HUES48 (cell line): ENCODE measurements at regions not wholly inside any gene's neighbourhood (a gene's known extent, or its start where the extent isn't known, plus 50 kb on each side); places are given as distances from the start of the nearest gene placed in this dataset.

ENCODE experiments used
- H3K27ac ChIP-seq: one replicate; pipeline ENCODE4 v1.7.0; 2013; ENCODE audit warnings: low read depth, low read length, inconsistent platforms
- H3K27me3 ChIP-seq: 2 replicates; pipeline ENCODE4 v1.6.1; 2013; ENCODE audit warnings: mild to moderate bottlenecking, low read length; ENCODE audit not compliant: control insufficient read depth, insufficient read depth
- H3K36me3 ChIP-seq: 2 replicates; pipeline ENCODE4 v1.6.1; 2013; ENCODE audit warnings: low read length; ENCODE audit not compliant: control insufficient read depth, insufficient read depth
- H3K4me1 ChIP-seq: 2 replicates; pipeline ENCODE4 v1.6.1; 2013; ENCODE audit warnings: mild to moderate bottlenecking, low read length; ENCODE audit not compliant: control insufficient read depth, insufficient read depth
- H3K4me3 ChIP-seq: 2 replicates; pipeline ENCODE4 v1.5.1; 2013; ENCODE audit warnings: mild to moderate bottlenecking, low read depth, low read length
- H3K9ac ChIP-seq: 2 replicates; pipeline ENCODE4 v1.6.1; 2013; ENCODE audit warnings: mild to moderate bottlenecking, low read depth, low read length, moderate library complexity
- H3K9me3 ChIP-seq: 2 replicates; pipeline ENCODE4 v1.6.1; 2013; ENCODE audit warnings: low read length; ENCODE audit not compliant: control insufficient read depth, insufficient read depth

DNA sequence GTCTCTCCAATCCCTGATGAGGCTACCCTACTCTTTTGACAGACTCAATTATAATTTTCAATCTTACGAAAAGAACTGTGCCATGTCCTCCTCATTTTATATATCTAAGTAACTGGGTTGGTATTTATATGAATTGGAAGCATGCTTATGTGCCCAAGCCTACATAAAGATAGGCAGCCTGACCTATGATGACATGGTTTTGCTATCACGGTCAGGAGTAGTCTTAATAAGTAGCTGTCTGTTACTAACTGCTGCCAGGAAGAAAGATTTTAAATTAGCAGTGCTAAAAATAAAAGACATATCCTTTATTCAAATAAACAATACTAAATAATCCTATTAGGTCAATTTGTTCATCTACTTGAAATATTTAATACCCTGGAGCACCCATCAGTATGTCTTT lies 102.0 kb upstream of the DTNA start:
- Histone ChIP-seq H3K4me1 (peaks cover 10% of the 10 kb centered on the region; the same call in 1 of the 2 replicates), H3K27me3 (no peaks in the 10 kb centered on the region), H3K27ac (no peak overlapping the region), H3K9ac (no peak overlapping the region), H3K4me3 (no peak overlapping the region), H3K9me3 (no peaks in the 10 kb centered on the region), H3K36me3 (no peaks in the 10 kb centered on the region)

DNA sequence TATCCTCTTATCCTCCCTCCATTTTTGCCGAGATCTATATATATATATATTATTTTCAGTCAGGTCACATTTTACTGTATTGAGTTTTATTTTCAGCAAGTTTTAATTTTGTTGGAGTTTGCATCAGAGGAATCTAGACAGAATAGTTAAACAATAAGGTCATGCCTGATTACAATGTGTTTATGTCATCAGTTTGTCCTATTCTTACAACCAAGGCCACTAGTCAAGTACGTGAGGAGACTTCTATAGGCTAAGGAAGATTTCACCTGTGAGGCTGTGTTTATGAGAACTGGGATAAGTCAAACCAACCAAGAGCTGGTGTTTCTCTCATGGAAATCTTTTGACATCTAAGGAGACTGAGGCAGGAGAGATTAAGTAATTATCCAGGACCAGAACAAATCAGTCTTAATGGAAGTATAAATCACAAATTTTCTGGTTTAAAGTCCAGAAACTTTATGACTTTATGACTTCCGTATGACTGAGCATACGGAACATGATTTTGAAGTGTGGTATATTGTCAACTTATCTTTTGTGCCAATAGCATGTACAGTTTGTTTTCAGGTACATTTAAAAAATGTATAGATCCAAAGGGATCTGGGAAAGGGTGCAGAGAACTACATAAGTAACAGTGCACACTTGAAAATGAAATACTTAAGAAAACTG lies 100.0 kb upstream of the DTNA start:
- H3K36me3 ChIP-seq = no peaks in the 10 kb centered on the region
- no peaks in the 10 kb centered on the region for H3K9me3 ChIP-seq
- no peak overlapping the region for H3K9ac ChIP-seq
- no peak overlapping the region for H3K27ac ChIP-seq
- no peaks in the 10 kb centered on the region for H3K27me3 ChIP-seq
- no peak overlapping the region for H3K4me3 ChIP-seq
- peaks cover 6% of the 10 kb centered on the region; the same call in 1 of the 2 replicates for H3K4me1 ChIP-seq

DNA sequence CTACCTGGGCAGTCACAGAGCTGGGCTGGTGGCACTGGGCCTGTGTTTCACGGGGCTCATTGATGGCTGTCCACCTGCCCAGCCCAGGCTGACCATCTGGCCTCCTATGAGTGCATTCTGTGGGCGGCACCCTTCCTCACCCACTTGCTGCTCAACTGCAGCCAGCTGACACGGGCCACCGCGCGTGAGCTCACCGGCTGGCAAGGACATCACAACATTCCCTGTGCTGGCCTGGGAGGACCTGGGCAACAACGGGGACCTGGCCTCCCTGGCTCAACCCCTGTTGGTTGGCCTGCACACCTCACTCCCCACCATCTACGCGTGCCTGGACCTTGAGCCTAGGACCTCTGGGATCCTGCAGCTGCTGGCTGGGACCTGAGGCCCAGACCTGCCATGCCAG lies 98.2 kb upstream of the DTNA start:
- Histone ChIP-seq H3K4me3 (no peak overlapping the region), H3K4me1 (no peaks in the 10 kb centered on the region), H3K27me3 (no peaks in the 10 kb centered on the region), H3K9me3 (peaks cover 8% of the 10 kb centered on the region; the same call in 1 of the 2 replicates), H3K9ac (no peak overlapping the region), H3K36me3 (no peaks in the 10 kb centered on the region), H3K27ac (no peak overlapping the region)

DNA sequence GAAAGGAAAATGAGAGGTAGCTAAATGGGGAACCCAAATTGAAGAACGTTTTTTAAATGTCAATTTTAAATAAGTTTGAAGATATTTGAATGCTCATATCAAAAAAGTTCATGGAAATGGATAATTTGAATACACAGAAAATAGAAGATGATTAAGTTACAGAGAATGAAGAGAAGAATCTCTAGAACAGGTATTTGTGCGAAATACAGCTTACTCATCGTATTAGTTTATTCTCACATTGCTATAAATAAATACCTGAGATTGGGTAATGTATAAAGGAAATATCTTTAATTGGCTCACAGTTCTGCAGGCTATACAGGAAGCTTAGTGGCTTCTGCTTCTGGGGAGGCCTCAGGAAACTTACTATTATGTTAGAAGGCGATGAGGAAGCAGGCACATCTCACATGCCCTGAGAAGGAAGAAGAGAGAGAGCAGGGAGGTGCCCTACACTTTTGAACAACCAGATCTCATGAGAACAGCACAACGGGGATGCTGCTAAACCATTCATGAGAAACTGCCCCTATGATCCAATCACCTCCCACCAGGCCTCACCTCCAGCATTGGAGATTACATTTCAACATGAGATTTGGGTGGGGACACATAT lies 89.7 kb upstream of the DTNA start:
- Histone ChIP-seq H3K9me3 (peaks cover 12% of the 10 kb centered on the region), H3K36me3 (no peaks in the 10 kb centered on the region), H3K27ac (no peak overlapping the region), H3K4me3 (no peak overlapping the region), H3K4me1 (0 out of 2 replicates have a peak, but pooled peaks cover 4% of the 10 kb centered on the region), H3K9ac (no peak overlapping the region), H3K27me3 (no peaks in the 10 kb centered on the region)

DNA sequence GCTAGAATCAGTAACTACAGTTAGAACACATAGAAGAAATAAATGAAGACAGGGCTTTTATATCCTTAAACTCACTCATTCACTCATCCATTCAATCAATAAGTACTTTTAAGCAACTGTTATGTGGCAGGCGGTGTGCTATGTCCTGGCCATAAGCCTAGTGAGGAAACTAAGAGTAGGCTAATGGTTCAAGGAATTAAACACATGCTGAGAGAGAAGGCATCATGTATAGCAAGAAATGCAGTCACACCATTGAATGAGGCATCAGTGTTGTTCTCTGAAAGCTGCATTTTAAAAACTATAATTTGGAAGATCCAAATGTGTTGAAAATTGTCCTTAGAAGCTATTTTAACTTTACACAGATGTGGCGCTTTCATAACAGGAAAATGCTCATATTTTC lies 86.5 kb upstream of the DTNA start:
- Histone ChIP-seq H3K36me3 (no peaks in the 10 kb centered on the region), H3K27me3 (no peaks in the 10 kb centered on the region), H3K27ac (no peak overlapping the region), H3K9ac (no peak overlapping the region), H3K4me3 (no peak overlapping the region), H3K4me1 (0 out of 2 replicates have a peak, but pooled peaks cover 4% of the 10 kb centered on the region), H3K9me3 (peaks cover 4% of the 10 kb centered on the region)

DNA sequence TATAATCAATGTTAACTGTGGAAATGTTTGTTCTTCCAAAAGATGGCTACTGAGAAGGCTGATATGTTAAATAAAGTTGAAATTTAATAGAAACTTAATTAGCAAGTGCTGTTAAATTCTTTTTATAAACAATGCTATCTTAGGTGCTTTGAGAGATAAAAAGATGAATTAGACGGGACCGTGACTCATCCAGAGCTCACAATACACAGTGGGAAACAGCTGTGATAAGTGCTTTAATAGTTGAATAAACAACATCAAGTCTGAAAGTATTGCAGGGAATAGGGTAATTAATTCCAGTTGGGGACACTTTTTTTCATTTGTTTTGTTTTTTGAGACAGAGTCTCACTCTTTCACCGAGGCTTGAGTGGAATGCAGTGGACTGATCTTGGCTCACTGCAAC lies 85.5 kb upstream of the DTNA start:
- Histone ChIP-seq H3K27ac (peak overlapping the region; percentile 11), H3K4me3 (no peak overlapping the region), H3K9ac (no peak overlapping the region), H3K9me3 (peaks cover 4% of the 10 kb centered on the region), H3K4me1 (0 out of 2 replicates have a peak, but pooled peaks cover 4% of the 10 kb centered on the region), H3K36me3 (no peaks in the 10 kb centered on the region), H3K27me3 (no peaks in the 10 kb centered on the region)

DNA sequence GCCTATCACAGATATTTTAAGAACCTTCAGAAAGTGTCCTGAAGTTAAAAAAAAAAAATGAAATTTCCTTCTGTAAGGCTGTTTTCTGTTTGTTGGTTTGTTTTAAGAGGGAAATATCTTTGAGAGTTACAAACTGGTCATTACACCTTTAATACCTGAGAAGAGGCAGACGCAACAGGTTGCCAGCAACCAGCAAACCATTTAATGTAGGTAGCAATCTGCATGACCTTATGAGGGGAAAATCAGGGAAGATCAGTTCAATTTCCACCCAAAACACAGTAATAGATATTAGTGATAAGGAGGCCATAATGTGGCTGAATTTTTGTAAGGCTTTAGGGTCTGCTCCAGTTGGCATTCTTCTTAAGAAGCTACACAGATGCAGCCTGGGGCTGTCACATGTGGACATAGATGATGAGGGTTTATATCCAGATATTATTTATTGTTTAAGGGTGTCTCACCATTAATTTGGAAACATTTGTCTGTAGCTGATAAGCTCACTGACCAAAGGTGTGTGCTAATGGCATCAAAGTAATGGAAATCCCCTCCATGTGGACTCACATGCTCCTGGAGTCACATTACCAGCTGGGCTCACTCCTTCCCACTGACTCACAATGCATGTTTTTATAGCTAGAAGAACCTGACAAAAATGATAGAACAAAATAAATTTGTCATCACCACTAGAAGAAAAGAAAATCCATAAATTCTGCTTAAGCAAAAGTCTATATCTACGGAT lies 83.5 kb upstream of the DTNA start:
- Histone ChIP-seq H3K27ac (no peak overlapping the region), H3K9me3 (no peaks in the 10 kb centered on the region), H3K4me1 (peaks cover 8% of the 10 kb centered on the region; the same call in 1 of the 2 replicates), H3K9ac (no peak overlapping the region), H3K36me3 (no peaks in the 10 kb centered on the region), H3K4me3 (no peak overlapping the region), H3K27me3 (no peaks in the 10 kb centered on the region)

DNA sequence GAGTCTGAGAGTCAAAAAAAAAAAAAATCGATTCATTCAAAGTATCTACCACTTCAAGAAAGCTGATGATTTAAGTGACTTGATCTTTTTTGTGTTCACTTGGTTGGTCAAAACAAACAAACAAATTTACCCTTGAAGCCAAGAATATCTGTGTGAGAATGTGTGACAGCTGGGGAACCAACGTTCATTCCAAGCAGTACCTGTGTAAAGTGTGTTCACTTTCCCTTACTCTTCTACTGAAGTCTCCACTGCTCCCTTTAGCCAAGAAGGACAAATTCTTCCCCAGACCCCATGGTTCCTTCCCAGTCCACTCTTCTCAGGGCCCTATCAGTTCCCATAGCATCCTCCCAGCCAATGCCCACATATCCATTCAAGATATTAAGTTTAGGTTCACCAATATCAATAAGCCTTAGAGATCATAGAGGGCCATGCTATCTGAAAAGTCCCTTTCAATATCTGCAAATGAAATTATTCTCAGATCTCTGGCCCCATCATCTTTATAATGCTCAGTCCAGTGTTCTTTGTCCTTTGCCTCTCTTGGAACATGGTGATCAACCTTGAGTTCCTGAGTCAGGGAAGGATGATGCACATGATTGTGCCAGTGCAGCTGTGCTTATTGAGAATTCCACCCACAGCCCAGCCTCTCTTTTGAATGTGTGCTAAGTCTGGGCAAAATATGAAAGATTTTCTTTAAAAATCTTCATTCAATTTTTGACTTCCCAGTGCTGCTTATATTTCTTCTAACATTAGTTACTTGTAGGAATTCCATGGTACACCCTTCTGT lies 82.8 kb upstream of the DTNA start:
- H3K9ac ChIP-seq = no peak overlapping the region
- no peak overlapping the region for H3K4me3 ChIP-seq
- no peaks in the 10 kb centered on the region for H3K27me3 ChIP-seq

DNA sequence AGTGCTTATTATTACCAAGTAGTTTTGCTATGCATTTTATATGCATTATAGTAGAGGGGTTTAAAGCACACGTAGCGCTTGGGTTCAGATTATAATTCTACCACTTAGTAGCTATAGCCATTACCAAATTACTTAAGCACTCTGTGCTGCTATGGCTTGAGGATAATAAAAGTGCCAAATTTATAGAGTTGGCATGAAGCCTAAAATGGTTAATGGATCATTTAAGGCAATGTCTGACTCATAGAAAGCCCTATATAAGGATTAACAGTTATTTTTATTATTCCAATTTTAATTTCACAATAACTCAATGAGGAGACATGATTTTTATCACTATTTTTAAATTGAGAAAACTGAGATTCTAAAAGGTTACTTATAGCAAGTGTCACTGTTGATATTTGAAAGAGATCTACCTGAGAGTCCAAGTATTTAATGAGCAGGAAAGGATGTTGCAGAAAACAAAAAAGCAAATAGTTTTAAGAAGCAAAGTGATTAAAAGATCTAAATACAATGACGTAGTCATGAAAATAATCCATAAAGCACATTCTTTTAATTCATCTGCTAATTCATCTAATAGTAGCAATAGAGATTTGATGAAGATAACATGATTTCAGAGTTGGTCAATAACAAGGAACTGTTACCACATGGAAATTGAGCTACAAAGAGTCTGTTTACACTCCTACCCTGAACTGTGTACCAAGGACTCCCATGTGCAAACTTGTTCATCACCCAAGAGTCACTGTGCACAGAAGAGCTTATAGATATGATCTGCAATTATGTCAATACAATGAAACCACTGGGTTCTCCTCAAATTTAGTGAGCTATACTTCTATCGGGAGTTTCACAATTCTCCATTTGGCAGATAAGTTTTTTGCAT lies 78.8 kb upstream of the DTNA start:
- Histone ChIP-seq H3K4me1 (peaks cover 20% of the 10 kb centered on the region), H3K4me3 (no peak overlapping the region), H3K27me3 (no peaks in the 10 kb centered on the region), H3K27ac (no peak overlapping the region), H3K36me3 (no peaks in the 10 kb centered on the region), H3K9ac (no peak overlapping the region), H3K9me3 (no peaks in the 10 kb centered on the region)

More for the DNA sequence above, 82.8 kb upstream of the DTNA start:
- Histone ChIP-seq H3K27ac (no peak overlapping the region), H3K4me1 (peaks cover 14% of the 10 kb centered on the region), H3K36me3 (no peaks in the 10 kb centered on the region), H3K9me3 (no peaks in the 10 kb centered on the region)

DNA sequence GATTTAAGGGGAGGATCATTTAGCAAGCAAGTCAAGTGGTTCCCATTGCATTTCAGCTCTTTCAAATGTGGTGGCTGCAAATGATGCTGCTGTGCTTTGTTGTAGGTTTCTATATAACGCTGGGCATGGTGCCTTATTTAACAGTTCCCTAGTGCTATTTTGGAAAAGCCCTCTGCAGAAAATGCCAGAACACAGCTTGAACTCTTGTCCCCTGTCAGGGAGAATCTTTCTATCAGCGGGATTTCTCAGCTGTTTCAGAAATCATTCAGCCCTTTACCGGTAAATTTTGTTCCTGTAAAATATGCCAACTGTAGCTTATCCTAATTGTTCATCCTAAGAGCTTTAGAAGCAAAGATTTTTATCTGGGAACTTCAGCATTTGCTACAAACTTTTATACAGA lies 77.8 kb upstream of the DTNA start:
- no peaks in the 10 kb centered on the region for H3K27me3 ChIP-seq
- peaks cover 20% of the 10 kb centered on the region for H3K4me1 ChIP-seq
- no peak overlapping the region for H3K27ac ChIP-seq
- H3K9me3 ChIP-seq = no peaks in the 10 kb centered on the region
- H3K36me3 ChIP-seq = no peaks in the 10 kb centered on the region
- H3K9ac ChIP-seq = no peak overlapping the region
- H3K4me3 ChIP-seq = no peak overlapping the region
